LNCaP clone FGC (cell line): ENCODE measurements at regions not wholly inside any gene's neighbourhood (a gene's known extent, or its start where the extent isn't known, plus 50 kb on each side); places are given as distances from the start of the nearest gene placed in this dataset.

Experiments
- DNase-seq: peaks from one replicate; pipeline ENCODE4 v3.0.0-alpha.2; 2011; ENCODE audit warnings: low read depth
- H3K4me3 ChIP-seq: 2 replicates; pipeline ENCODE4 v1.5.1; 2011; ENCODE audit warnings: mild to moderate bottlenecking, low read depth, low read length, control low read depth
- CTCF ChIP-seq: IDR thresholded peaks from 2 replicates; pipeline ENCODE4 v1.5.1; 2012; ENCODE audit warnings: mild to moderate bottlenecking; ENCODE audit not compliant: control insufficient read depth, insufficient read depth; ENCODE audit errors: extremely low read depth

- no peak for TF ChIP-seq CTCF
- H3K4me3 ChIP-seq: no peak overlapping the region
- no peak for DNase-seq
Measured at GRCh38 chr19:46952874-46953273, 66.8 kb upstream of the NPAS1 start.

- TF ChIP-seq CTCF: no peak
- no peak overlapping the region for H3K4me3 ChIP-seq
- DNase-seq: no peak
Measured at GRCh38 chr19:46953955-46954501, 65.6 kb upstream of the NPAS1 start.

- no peak for TF ChIP-seq CTCF
- no peak for DNase-seq
- H3K4me3 ChIP-seq: no peak overlapping the region
Measured at GRCh38 chr19:46954502-46954992, 65.1 kb upstream of the NPAS1 start.

- H3K4me3 ChIP-seq: no peak overlapping the region
- no peak for DNase-seq
- no peak for TF ChIP-seq CTCF
Measured at GRCh38 chr19:46954993-46955812, 64.4 kb upstream of the NPAS1 start.

GRCh38 chr19:46955813-46956371 is 63.7 kb upstream of the NPAS1 start:
- no peak for DNase-seq
- TF ChIP-seq CTCF: no peak
- no peak overlapping the region for H3K4me3 ChIP-seq

GRCh38 chr19:46958532-46958931 is 61.1 kb upstream of the NPAS1 start:
- no peak for TF ChIP-seq CTCF
- no peak overlapping the region for H3K4me3 ChIP-seq
- no peak for DNase-seq
